GM20431 (cell line): ENCODE measurements at regions not wholly inside any gene's neighbourhood (a gene's known extent, or its start where the extent isn't known, plus 50 kb on each side); places are given as distances from the start of the nearest gene placed in this dataset.
"Not testable (repeated sequence)": the region's sequence is repeated elsewhere in the genome, so short reads cannot be mapped to it uniquely, and the experiment has no call there.

Source experiments
- in situ Hi-C: fragments of 300-500 bp; cut with MseI, MboI; formaldehyde crosslinking; loops from one replicate; pipeline ENCODE4 v1.15.0; 2020; ENCODE audit warnings: low sequenced_read_pairs; ENCODE audit not compliant: unreplicated experiment

DNA sequence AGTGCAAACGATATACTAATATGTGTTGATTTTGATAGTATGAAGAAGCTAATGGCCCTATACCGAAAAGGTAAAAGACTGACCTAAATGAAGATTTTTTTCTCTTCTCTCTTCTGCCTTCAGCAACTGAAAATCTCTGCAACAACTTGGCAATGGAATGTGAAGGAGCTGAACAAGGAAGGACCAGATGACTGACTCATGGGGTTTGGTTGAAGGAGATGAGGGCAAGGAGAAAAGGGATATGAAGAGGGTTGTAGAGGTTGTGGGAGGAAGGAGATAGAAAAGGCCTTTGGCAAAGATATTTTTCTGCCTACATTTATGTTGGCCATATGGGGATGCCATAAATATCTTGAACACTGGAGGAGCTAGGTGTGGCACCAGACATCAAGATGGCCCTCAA lies 129.7 kb upstream of the CHD1 start:
- in situ Hi-C loops = no loop called here

DNA sequence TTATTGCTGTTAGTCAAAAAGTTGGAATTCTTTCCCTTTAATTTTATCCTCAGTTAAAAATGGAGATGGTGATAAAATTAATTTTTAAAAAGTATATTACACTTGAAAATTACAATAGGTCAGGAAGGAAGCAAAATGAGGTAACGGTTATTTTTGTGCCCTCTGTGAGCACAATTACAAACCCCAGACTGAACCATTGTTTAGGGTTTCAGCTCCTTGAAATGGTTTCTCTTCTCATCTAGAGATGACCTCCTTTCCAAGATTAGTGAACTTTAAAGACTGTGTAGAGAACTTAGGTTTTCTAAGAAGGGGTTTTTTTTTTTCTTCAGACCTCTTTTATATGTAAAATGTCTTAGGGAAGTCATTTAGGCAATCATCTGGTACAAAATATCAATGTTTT lies 126.2 kb upstream of the CHD1 start:
- in situ Hi-C loops = no loop called here

DNA sequence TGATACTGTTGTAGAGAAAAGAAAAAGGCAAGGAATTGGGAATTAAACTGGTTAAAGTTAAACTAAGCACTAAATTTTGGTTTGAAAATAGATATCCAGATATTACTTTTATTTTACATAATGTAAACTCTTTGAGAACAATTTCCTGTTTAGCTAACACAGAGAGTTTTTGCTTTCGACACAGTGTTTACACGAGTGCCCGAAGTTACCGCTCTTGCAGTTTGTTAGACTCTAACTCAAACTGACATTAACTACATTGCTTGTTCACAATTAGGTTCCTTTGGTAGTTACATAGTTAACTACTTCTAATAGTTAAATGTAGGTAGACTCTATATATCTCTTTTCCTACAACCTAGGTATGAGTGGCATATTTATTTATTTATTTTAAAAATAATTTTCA lies 117.1 kb upstream of the CHD1 start:
- in situ Hi-C loops = no loop called here

DNA sequence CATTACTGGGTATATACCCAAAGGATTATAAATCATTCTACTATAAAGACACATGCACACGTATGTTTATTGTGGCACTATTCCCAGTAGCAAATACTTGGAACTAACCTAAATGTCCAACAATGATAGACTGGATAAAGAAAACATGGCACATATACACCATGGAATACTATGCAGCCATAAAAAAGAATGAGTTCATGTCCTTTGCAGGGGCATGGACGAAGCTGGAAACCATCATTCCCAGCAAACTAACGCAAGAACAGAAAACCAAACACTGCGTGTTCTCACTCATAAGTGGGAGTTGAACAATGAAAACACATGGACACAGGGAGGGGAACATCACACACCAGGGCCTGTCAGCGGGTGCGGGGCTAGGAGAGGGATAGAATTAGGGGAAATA lies 114.5 kb upstream of the CHD1 start:
- in situ Hi-C loops = not testable (repeated sequence)

DNA sequence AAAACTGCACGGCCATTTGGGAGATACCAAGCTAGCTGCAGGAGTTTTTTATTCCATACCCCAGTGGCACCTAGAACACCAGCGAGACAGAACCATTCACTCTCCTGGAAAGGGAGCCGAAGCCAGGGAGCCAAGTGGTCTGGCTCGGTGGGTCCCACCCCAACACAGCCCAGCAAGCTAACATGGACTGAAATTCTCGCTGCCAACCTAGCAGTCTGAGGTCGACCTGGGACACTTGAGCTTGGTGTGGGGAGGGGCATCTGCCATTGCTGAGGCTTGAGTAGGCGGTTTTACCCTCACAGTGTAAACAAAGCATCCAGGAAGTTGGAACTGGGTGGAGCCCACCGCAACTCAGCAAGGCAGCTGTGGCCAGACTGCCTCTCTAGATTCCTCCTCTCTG lies 108.9 kb upstream of the CHD1 start:
- in situ Hi-C loops = loop anchor here (10.0 kb wide), 1 partner anchor 133 kb away; no protein-coding TSS in a partner anchor

DNA sequence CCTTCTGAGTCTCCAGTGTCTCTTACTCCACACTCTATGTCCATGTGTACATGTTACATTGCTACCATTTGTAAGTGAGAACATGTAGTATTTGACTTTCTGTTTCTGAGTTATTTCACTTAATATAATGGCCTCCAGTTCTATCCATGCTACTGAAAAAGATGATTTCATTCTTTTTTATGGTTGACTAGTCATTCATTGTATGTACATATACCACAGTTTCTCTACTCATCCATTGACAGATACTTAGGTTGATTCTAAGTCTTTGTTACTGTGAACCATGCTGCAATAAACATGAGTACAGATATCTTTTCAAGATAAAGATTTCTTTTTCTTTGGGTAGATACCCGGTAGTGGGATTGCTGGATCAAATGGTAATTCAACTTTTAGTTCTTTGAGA lies 107.1 kb upstream of the CHD1 start:
- in situ Hi-C loops = loop anchor here (10.0 kb wide), 1 partner anchor 131 kb away; no protein-coding TSS in a partner anchor

DNA sequence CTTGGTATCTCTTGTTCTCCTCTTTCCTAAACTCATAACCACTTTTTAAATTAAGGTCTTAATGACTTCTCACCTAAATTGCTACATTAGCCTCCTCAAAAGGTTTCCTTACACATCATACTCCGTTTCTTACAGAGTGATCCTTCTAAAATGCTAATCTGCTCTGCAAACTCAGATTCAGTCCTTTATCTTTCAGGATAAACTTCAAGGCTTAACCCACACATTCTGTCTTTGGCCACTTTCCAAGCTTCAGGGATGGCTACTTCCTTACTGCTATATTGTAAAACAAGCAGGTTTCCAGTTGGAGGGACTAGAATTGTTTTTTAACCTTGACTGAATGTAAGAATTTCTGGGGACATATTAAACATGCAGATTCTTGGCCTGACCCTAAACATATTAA lies 105.5 kb upstream of the CHD1 start:
- in situ Hi-C loops = loop anchor here (10.0 kb wide), 1 partner anchor 130 kb away; no protein-coding TSS in a partner anchor

GRCh38 chr5:99033014-99033900 lies 104.5 kb upstream of the CHD1 start:
- in situ Hi-C loops = loop anchor here (10.0 kb wide), 1 partner anchor 128 kb away; no protein-coding TSS in a partner anchor

DNA sequence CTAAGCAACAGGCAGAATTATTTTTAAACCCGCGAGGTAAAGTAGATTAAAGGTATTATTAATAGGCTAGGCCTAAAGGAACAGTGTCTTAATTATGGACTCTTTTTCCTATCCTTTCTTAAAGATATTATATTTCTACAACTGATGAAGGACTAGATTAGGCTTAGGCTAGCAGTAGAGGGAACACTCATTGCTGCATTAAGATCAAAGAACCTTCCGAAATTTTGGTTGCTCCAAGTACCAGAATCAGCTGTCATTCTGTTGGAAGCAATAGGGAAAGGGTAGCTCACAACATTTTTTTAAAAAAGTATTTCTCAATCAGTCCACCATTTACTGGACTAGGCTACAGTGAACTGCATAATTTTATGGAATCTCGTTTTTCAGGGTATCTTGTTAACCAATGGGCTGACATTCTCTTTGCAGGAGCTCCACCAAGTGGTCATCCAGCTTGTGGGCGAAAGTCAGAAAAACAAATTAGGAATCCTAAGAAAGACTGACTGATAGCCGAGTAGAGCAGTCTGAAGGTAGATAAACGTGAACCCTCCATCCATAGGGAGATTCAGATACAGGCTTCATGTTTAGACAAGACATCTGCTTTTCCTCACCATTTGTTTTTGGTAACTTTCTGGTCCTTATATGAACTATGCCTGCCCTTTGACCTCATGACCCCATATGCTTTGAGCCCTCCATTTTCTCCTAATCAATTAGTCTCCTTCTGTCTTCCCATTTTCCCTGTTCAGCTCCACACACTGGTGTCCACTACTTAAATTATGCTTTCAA lies 103.6 kb upstream of the CHD1 start:
- in situ Hi-C loops = loop anchor here (10.0 kb wide), 1 partner anchor 128 kb away; no protein-coding TSS in a partner anchor

- in situ Hi-C loops = loop anchor here (10.0 kb wide), 1 partner anchor 126 kb away; no protein-coding TSS in a partner anchor
These were observed 102.2 kb upstream of the CHD1 start for GRCh38 chr5:99030906-99031440.

- in situ Hi-C loops = no loop called here
These were observed 100.4 kb upstream of the CHD1 start for GRCh38 chr5:99029172-99029571.

DNA sequence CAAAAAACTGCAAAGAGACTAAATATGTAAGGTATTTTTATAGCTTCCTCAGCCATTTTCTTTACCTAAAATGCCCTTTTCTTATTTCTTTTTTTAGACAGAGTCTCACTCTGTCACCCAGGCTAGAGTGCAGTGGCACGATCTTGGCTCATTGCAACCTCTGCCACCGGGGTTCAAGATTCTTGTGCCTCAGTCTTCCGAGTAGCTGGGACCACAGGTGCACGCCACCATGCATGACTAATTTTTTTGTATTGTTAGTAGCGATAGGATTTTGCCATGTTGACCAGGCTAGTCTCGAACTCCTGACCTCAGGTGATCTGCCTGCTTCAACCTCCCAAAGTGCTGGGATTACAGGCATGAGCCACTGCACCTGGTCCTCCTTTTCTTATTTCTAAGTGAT lies 99.4 kb upstream of the CHD1 start:
- in situ Hi-C loops = not testable (repeated sequence)

DNA sequence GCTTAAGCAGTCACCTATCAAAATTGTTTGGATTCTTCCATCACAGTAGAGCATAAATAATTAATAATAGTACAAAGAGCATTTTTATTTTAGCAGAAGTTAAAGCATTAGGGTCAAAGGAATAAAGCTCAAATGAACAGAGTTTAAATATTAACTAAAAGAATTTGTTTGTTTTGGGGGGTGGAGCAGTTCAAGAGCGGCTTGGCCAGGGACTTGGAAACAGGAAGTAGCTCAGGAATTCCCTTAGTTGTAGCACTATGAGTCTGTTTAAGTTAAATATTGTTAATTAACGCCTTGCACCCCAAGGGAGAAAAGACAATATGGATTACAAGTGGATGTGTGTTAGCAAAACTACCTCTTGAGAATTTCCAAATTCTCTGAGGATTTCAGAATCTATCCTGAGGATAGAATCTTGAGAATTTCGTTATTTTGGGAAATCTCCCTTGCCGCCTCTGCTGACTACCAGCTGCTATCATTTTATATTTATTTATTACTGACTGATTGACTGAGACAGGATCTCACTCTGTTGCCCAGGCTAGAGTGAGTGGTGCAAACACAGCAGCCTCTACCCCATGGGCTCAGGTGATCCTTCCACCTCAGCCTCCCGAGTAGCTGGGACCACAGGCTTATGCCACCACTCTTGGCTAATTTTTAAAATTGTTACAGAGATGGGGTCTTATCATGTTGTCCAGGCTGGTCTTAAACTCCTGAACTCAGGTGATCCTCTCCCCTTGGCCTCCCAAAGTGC lies 96.7 kb upstream of the CHD1 start:
- in situ Hi-C loops = no loop called here

DNA sequence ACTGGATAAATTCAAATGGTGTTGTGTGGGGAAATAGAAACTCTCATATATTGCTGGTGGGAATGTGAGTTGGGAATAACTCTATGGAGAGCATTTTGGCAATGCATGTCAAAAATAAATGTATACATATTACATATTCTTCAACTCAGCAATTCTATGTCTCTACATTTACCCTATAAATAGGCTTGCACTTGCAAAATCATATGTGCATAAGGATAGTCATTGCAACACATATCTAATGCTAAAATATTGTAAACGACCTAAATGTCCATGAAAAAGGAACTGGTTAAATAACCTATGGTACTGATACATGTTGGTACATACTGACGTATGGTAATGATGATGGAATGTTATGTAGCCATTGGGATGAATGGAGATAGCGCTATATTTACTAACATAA lies 94.5 kb upstream of the CHD1 start:
- in situ Hi-C loops = no loop called here

GRCh38 chr5:99022250-99022649 lies 93.4 kb upstream of the CHD1 start:
- in situ Hi-C loops = no loop called here

DNA sequence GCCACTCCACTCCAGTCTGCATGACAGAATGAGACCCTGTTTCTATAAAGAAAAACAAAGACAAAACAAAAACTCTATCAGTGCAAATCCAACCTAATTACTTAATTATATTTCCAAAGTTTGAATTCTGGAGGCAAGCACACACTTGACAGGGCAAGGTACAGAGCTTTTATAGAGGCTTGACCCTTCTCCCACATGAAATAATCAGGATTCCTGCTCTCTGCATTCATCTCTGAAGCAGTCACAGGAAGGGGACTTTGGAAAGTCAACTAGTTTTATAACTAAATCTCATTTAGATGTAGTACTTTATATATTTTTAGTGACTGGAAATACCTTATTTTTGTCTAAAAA lies 91.9 kb upstream of the CHD1 start:
- in situ Hi-C loops = no loop called here

GRCh38 chr5:99019812-99020697 lies 91.2 kb upstream of the CHD1 start:
- in situ Hi-C loops = no loop called here

DNA sequence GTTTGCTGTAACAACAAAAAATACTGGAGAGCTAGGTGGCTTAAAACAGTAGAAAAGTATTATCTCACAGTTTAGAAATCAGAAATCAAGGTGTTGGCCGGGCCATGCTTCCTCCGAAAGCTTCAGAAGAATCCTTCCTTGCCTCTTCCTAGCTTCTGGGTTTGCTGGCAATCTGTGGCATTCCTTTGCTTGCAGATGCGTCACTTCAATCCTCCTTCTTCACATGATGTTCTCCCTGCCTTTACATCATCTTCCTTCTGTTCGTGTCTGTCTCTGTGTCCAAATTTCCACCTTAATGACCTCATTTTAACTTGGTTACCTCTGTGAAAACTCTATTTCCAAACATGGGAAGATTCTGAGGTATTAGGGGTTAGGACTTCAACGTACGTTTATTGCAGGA lies 90.4 kb upstream of the CHD1 start:
- in situ Hi-C loops = no loop called here

DNA sequence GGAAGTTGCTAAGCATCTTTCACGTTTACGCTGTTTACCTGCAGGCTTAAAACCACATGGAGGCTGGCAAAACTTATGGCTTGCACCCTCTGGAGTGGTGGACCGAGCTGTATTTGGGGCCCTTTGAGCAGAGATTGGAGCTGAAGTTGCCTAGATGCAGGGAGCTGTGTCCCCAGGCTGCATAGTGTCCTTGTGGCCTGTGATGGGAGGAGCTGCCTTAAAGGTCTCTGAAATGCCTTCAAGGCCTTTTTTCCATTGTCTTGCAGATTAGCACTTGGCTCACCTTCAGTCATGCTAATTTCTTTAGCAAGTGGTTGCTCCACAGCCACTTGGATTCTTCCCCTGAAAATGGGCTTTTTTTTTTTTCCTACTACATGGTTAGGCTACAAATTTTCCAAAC lies 81.5 kb upstream of the CHD1 start:
- in situ Hi-C loops = no loop called here
